CD8-positive, alpha-beta memory T cell (primary cell): ENCODE measurements at regions not wholly inside any gene's neighbourhood (a gene's known extent, or its start where the extent isn't known, plus 50 kb on each side); places are given as distances from the start of the nearest gene placed in this dataset.
"Not testable (repeated sequence)": the region's sequence is repeated elsewhere in the genome, so short reads cannot be mapped to it uniquely, and the experiment has no call there.

ENCODE experiments used
- CTCF ChIA-PET: fragments of 350-600 bp; sonication (Branson Sonifier 250); formaldehyde crosslinking; loops from one replicate; lab custom pipeline; 2021; ENCODE audit warnings: antibody characterized with exemption; lab: Charles Lee
- POLR2A ChIA-PET: fragments of 350-600 bp; sonication (Branson Sonifier 250); formaldehyde crosslinking; loops from one replicate; lab custom pipeline; 2021; ENCODE audit warnings: antibody characterized with exemption; lab: Charles Lee
- DNase-seq, 5 donors: peaks; one replicate each; pipeline versions ENCODE4 v3.0.0 to v3.0.0-alpha.2; 2020 to 2022; ENCODE audit warnings: mixed read lengths in 1 of 5
- H3K27ac ChIP-seq: one replicate; pipeline ENCODE4 v1.7.0; 2013; ENCODE audit warnings: low read depth, mild to moderate bottlenecking, low read length, moderate library complexity
- H3K27me3 ChIP-seq: 2 replicates; pipeline ENCODE4 v1.7.0; 2013; ENCODE audit warnings: low read length, mild to moderate bottlenecking; ENCODE audit not compliant: insufficient read depth, poor library complexity, severe bottlenecking
- H3K36me3 ChIP-seq: 2 replicates; pipeline ENCODE4 v1.7.0; 2013; ENCODE audit warnings: mild to moderate bottlenecking, low read length, moderate library complexity; ENCODE audit not compliant: insufficient read depth
- H3K4me1 ChIP-seq: 2 replicates; pipeline ENCODE4 v1.7.0; 2013; ENCODE audit warnings: mild to moderate bottlenecking, low read length, moderate library complexity; ENCODE audit not compliant: insufficient read depth
- H3K4me3 ChIP-seq: 2 replicates; pipeline ENCODE4 v1.7.0; 2013; ENCODE audit warnings: mild to moderate bottlenecking, low read length
- H3K9me3 ChIP-seq: 2 replicates; pipeline ENCODE4 v1.7.0; 2013; ENCODE audit warnings: mild to moderate bottlenecking, low read length
- H3K27ac Mint-ChIP-seq, 8 donors: one replicate each; pipeline ENCODE4 v1.8.0; 2020 to 2021; ENCODE audit warnings: mixed read lengths in 8 of 8, mild to moderate bottlenecking in 6 of 8, inconsistent platforms in 3 of 8, moderate library complexity in 3 of 8
- H3K27me3 Mint-ChIP-seq, 2 donors: one replicate each; pipeline ENCODE4 v1.8.0; 2020 to 2021; ENCODE audit warnings: mixed read lengths in 2 of 2, mild to moderate bottlenecking in 1 of 2, moderate library complexity in 1 of 2
- H3K36me3 Mint-ChIP-seq, 3 donors: one replicate each; pipeline ENCODE4 v1.8.0; 2020 to 2021; ENCODE audit warnings: mixed read lengths in 3 of 3, inconsistent platforms in 1 of 3, mild to moderate bottlenecking in 1 of 3
- H3K4me1 Mint-ChIP-seq, 3 donors: one replicate each; pipeline ENCODE4 v1.8.0; 2020 to 2021; ENCODE audit warnings: mixed read lengths in 3 of 3, inconsistent platforms in 1 of 3, mild to moderate bottlenecking in 1 of 3
- H3K4me3 Mint-ChIP-seq, 7 donors: one replicate each; pipeline ENCODE4 v1.8.0; 2020 to 2021; ENCODE audit warnings: mixed read lengths in 7 of 7, mild to moderate bottlenecking in 6 of 7, moderate library complexity in 4 of 7, inconsistent platforms in 2 of 7
- H3K9me3 Mint-ChIP-seq, 5 donors: one replicate each; pipeline ENCODE4 v1.8.0; 2020 to 2022; ENCODE audit warnings: mixed read lengths in 5 of 5, mild to moderate bottlenecking in 3 of 5, moderate library complexity in 2 of 5, inconsistent platforms in 1 of 5

DNA sequence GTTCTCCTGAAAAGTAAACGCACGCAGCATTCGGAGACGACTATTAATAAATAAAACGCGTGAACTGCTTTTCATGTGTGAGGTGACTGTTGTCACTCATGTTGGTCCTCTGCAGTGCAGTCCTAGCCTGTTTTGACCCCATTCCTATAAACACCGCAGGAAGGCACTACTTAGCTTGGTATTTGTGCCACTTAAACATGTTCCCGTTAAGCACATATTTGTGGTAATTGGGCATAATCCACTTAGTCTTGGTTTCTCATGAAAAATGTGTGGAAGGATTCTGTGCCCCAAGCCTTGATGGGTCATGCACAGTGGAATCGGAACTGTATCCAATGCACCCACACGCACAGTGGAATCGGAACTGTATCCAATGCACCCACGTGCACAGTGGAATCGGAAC lies 313.9 kb downstream of the THBS2 start:
- Mint-ChIP-seq H3K4me3 (no peak overlapping the region), H3K27ac (no peak overlapping the region), H3K9me3 (no peaks in the 10 kb centered on the region), H3K36me3 (no peaks in the 10 kb centered on the region), H3K27me3 (peaks cover 10 to 42% of the 10 kb centered on the region in 2 donors), H3K4me1 (no peaks in the 10 kb centered on the region)
- Histone ChIP-seq H3K4me1 (no peaks in the 10 kb centered on the region), H3K9me3 (no peaks in the 10 kb centered on the region), H3K36me3 (no peaks in the 10 kb centered on the region), H3K4me3 (no peak overlapping the region), H3K27me3 (no peaks in the 10 kb centered on the region), H3K27ac (no peak overlapping the region)
- ChIA-PET CTCF (interaction anchor here (1.0 kb wide), 1 partner anchor 20 kb away, joined by 3 read pairs; no protein-coding TSS in a partner anchor), POLR2A (no interaction called here)
- DNase-seq = no peak

DNA sequence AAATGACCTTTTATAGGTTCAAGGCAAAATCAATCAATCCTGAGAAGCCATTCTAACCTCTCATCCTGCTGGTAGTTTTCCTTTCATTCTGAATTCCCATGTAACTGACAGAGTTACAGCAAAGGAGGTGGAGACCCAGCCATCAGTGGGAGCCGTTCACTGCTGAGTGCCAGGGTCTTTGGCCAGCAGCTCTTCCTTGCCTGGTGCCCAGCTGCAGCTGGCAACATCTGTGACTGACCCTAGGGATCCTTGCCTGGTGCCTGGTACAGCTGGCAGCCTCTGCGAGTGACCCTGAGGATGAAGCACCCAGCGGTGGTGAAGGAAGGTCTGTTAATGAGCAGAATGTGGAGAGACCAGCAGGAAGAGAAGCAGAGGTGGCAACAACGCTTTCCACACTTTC lies 314.6 kb downstream of the THBS2 start:
- DNase-seq = no peak
- Histone ChIP-seq H3K9me3 (no peaks in the 10 kb centered on the region), H3K27ac (no peak overlapping the region), H3K36me3 (no peaks in the 10 kb centered on the region), H3K4me1 (no peaks in the 10 kb centered on the region), H3K4me3 (no peak overlapping the region), H3K27me3 (no peaks in the 10 kb centered on the region)
- POLR2A ChIA-PET = no interaction called here
- CTCF ChIA-PET = interaction anchor here (1.0 kb wide), 1 partner anchor 21 kb away, joined by 3 read pairs; no protein-coding TSS in a partner anchor
- Mint-ChIP-seq H3K27me3 (peaks cover 14 to 47% of the 10 kb centered on the region in 2 donors), H3K4me1 (peaks cover 0 to 4% (median 0%) of the 10 kb centered on the region in 3 donors), H3K4me3 (no peak overlapping the region), H3K27ac (peak overlapping the region in 1 of 8 donors; percentile 16), H3K36me3 (no peaks in the 10 kb centered on the region), H3K9me3 (no peaks in the 10 kb centered on the region)

DNA sequence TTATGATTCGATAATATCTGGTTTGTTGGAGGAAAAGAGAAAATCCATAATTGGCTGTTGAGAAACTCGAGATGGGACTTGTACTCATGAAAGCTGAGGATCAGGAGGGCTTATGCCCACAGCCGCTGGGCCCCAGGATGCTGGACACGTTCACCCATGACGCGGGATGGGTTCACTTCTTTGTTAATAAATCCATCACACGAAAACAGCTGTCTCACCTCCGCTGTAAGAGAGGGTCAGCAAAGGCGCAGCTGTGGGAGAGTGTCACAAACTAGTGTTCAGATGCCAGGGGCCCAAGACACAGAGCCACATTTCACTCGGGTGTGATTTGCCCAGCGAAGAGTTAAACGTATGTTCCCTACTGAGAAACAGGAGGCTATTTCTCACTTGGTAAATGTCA lies 315.1 kb downstream of the THBS2 start:
- CTCF ChIA-PET = no interaction called here
- no peaks in the 10 kb centered on the region for H3K9me3 Mint-ChIP-seq

DNA sequence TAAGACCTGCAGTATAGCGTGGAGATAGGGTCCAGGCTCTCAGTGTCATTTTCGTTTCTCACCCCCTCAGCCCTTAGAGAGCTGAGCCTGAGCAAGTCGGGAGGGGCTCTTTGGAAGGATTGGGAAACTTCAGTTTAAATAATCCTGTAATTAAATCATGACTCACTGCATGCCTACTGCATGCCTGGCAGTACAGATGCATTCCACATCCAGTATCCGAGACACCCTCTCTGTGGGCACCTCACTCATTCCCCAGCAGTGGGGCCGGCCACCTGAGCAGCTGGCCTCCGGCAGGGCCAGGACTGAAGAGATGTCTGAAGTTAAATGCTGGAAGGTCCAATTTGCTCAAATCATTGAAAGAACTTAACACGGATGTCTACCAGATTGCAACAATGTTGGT lies 316.6 kb downstream of the THBS2 start:
- Mint-ChIP-seq H3K9me3 (no peaks in the 10 kb centered on the region), H3K36me3 (no peaks in the 10 kb centered on the region), H3K27ac (no peak overlapping the region), H3K4me1 (peaks cover 0 to 4% (median 0%) of the 10 kb centered on the region in 3 donors), H3K4me3 (no peak overlapping the region), H3K27me3 (peaks cover 11 to 51% of the 10 kb centered on the region in 2 donors)
- Histone ChIP-seq H3K27me3 (no peaks in the 10 kb centered on the region), H3K4me3 (no peak overlapping the region), H3K9me3 (no peaks in the 10 kb centered on the region), H3K36me3 (no peaks in the 10 kb centered on the region), H3K27ac (no peak overlapping the region), H3K4me1 (no peaks in the 10 kb centered on the region)
- no peak for DNase-seq
- ChIA-PET CTCF (interaction anchor here (1.0 kb wide), 1 partner anchor 46 kb away, joined by 3 read pairs; no protein-coding TSS in a partner anchor), POLR2A (no interaction called here)

More for the DNA sequence above, 315.1 kb downstream of the THBS2 start:
- Mint-ChIP-seq H3K27ac (no peak overlapping the region), H3K4me1 (peaks cover 0 to 4% (median 0%) of the 10 kb centered on the region in 3 donors), H3K36me3 (no peaks in the 10 kb centered on the region), H3K4me3 (no peak overlapping the region), H3K27me3 (peaks cover 14 to 51% of the 10 kb centered on the region in 2 donors)
- no peak overlapping the region for H3K4me3 ChIP-seq
- H3K4me1 ChIP-seq = no peaks in the 10 kb centered on the region
- no peak for DNase-seq
- POLR2A ChIA-PET = no interaction called here
- H3K9me3 ChIP-seq = no peaks in the 10 kb centered on the region
- H3K27ac ChIP-seq = no peak overlapping the region
- no peaks in the 10 kb centered on the region for H3K27me3 ChIP-seq
- H3K36me3 ChIP-seq = no peaks in the 10 kb centered on the region

DNA sequence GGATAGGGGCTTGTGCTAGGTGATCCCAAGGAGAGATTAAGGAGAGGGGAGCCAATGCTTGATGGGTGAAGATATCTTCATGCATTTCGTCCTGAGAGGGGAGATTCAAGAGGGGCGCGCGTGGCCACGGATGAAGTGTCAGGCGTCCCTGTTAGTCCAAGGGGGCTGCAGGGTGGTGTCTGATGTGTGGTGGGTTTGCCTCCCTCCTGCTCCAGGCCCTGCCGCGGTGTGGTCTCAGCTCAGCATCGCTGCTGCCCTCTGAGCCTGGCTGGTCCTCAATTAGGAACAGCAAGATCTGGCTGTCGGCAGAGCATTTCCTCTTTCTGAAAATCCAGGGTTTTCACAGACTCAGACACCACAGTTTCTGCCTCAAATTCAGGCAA lies 318.0 kb downstream of the THBS2 start:
- H3K36me3 Mint-ChIP-seq = no peaks in the 10 kb centered on the region
- POLR2A ChIA-PET = no interaction called here

DNA sequence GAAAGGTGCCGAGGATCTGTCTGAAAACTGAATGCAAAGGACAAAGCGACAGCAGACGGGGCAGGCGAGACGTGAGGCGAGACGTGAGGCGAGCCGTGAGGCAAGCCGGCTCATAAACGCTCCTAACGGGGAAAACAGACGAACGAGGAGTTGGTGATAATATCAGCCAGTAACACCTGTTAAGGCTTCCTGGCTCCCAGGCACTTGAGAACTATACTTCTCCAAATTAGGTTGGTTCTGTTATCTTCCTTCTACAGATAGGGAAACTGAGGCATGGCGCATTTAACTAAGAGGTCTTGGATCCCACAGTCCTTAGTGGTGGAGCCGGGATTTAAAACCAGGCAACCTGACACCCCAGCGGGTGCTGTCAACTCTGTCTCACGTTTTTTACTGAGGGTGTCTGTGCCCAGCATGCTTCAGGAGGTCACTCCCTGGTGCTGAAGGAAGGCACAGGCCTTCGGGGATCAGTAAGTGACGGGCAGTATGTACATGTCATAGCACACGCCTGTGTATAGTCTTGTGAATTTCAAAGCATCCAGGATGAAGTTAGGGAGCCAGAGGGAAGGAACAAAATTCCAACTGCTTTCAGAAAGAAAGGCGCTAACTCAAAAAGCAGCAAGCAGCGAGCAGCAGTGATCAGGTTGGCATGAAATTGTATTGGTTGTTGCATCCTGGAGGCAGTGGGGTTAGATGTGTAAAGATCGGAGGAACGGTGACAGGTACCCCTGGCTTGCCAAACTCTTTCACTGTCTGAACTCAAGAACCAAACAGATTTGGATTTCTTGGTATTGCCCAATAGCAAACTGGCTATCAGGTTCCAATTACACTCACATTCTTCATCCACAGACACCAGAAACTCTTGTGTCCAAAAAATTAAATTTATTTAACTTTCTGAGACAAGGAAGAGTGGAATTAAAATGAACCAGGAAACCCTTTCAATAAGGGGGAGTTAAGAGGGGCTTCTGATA lies 318.7 kb downstream of the THBS2 start:
- DNase-seq = no peak
- no peaks in the 10 kb centered on the region for H3K9me3 ChIP-seq
- no peaks in the 10 kb centered on the region for H3K36me3 ChIP-seq
- Mint-ChIP-seq H3K36me3 (no peaks in the 10 kb centered on the region), H3K27me3 (peaks cover 5 to 43% of the 10 kb centered on the region in 2 donors), H3K9me3 (no peaks in the 10 kb centered on the region), H3K27ac (no peak overlapping the region), H3K4me3 (no peak overlapping the region), H3K4me1 (peaks cover 0 to 4% (median 0%) of the 10 kb centered on the region in 3 donors)
- ChIA-PET CTCF (no interaction called here), POLR2A (no interaction called here)
- H3K27me3 ChIP-seq = no peaks in the 10 kb centered on the region
- H3K27ac ChIP-seq = no peak overlapping the region
- no peak overlapping the region for H3K4me3 ChIP-seq
- H3K4me1 ChIP-seq = no peaks in the 10 kb centered on the region

More for the DNA sequence above, 318.0 kb downstream of the THBS2 start:
- no peaks in the 10 kb centered on the region for H3K4me1 ChIP-seq
- H3K27me3 ChIP-seq = no peaks in the 10 kb centered on the region
- DNase-seq = no peak
- no peak overlapping the region for H3K4me3 Mint-ChIP-seq
- H3K36me3 ChIP-seq = no peaks in the 10 kb centered on the region
- H3K4me3 ChIP-seq = no peak overlapping the region
- no peak overlapping the region for H3K27ac ChIP-seq
- H3K27ac Mint-ChIP-seq = no peak overlapping the region
- no peaks in the 10 kb centered on the region for H3K9me3 ChIP-seq
- peaks cover 7 to 49% of the 10 kb centered on the region in 2 donors for H3K27me3 Mint-ChIP-seq
- no peaks in the 10 kb centered on the region for H3K9me3 Mint-ChIP-seq
- CTCF ChIA-PET = no interaction called here
- H3K4me1 Mint-ChIP-seq = peaks cover 0 to 4% (median 0%) of the 10 kb centered on the region in 3 donors

DNA sequence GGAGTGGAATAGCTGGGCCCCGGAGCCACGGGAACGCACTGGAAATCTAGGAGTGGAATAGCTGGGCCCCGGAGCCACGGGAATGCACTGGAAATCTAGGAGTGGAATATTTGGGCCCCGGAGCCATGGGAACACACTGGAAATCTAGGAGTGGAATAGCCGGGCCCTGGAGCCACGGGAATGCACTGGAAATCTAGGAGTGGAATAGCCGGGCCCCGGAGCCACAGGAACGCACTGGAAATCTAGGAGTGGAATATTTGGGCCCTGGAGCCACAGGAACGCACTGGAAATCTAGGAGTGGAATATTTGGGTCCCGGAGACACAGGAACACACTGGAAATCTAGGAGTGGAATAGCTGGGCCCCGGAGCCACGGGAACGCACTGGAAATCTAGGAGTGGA lies 321.5 kb downstream of the THBS2 start:
- H3K27me3 ChIP-seq, CTCF ChIA-PET, POLR2A ChIA-PET, H3K36me3 ChIP-seq, H3K4me1 Mint-ChIP-seq, H3K4me1 ChIP-seq, H3K27ac Mint-ChIP-seq, H3K27ac ChIP-seq, DNase-seq, H3K4me3 Mint-ChIP-seq, H3K9me3 ChIP-seq, H3K9me3 Mint-ChIP-seq, H3K4me3 ChIP-seq, H3K36me3 Mint-ChIP-seq: not testable (repeated sequence)
- peaks cover 6 to 31% of the 10 kb centered on the region in 2 donors for H3K27me3 Mint-ChIP-seq

DNA sequence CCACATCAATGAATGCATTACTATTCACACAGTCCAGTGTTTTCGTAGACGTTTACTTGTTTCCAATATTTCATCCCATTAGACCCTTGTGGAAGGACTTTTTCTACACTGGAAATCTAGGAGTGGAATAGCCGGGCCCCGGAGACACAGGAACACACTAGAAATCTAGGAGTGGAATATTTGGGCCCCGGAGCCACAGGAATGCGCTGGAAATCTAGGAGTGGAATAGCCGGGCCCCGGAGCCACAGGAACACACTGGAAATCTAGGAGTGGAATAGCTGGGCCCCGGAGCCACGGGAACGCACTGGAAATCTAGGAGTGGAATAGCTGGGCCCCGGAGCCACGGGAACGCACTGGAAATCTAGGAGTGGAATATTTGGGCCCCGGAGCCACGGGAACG lies 322.6 kb downstream of the THBS2 start:
- DNase-seq, H3K36me3 ChIP-seq, CTCF ChIA-PET, H3K4me3 ChIP-seq, H3K27ac Mint-ChIP-seq, H3K36me3 Mint-ChIP-seq, H3K9me3 ChIP-seq, H3K27ac ChIP-seq, H3K4me1 ChIP-seq, POLR2A ChIA-PET, H3K4me1 Mint-ChIP-seq, H3K4me3 Mint-ChIP-seq, H3K27me3 ChIP-seq, H3K9me3 Mint-ChIP-seq: not testable (repeated sequence)
- H3K27me3 Mint-ChIP-seq = peaks cover 8 to 35% of the 10 kb centered on the region in 2 donors
